Activated CD8-positive, alpha-beta memory T cell treated with anti-CD3 and anti-CD28 coated beads, Interleukin-2, amount 10 ng/mL, durations not matched to agents 7 days and 5 days (primary cell): ENCODE measurements at regions not wholly inside any gene's neighbourhood (a gene's known extent, or its start where the extent isn't known, plus 50 kb on each side); places are given as distances from the start of the nearest gene placed in this dataset.

Source experiments
- ATAC-seq: fragments of 150-1000 bp; cut with Tn5 transposase; one replicate; pipeline ENCODE4 v1.10.0; 2021; ENCODE audit warnings: moderate library complexity
- CTCF ChIA-PET: fragments of 350-600 bp; sonication (Branson Sonifier 250); formaldehyde crosslinking; loops from one replicate; lab custom pipeline; 2021; ENCODE audit warnings: antibody characterized with exemption; lab: Charles Lee
- DNase-seq: peaks from one replicate; pipeline ENCODE4 v3.0.0-alpha.2; 2020
- H3K27ac Mint-ChIP-seq: one replicate; pipeline ENCODE4 v1.8.0; 2021; ENCODE audit warnings: mild to moderate bottlenecking, mixed read lengths
- H3K27me3 Mint-ChIP-seq: one replicate; pipeline ENCODE4 v1.8.0; 2021; ENCODE audit warnings: mixed read lengths
- H3K36me3 Mint-ChIP-seq: one replicate; pipeline ENCODE4 v1.8.0; 2021; ENCODE audit warnings: mild to moderate bottlenecking, mixed read lengths
- H3K4me1 Mint-ChIP-seq: one replicate; pipeline ENCODE4 v1.8.0; 2021; ENCODE audit warnings: mixed read lengths
- H3K4me3 Mint-ChIP-seq: one replicate; pipeline ENCODE4 v1.8.0; 2021; ENCODE audit warnings: mild to moderate bottlenecking, moderate library complexity, mixed read lengths
- H3K9me3 Mint-ChIP-seq: one replicate; pipeline ENCODE4 v1.8.0; 2022; ENCODE audit warnings: low read depth, mixed read lengths

GRCh38 chr7:145082366-145083161 lies 246.7 kb upstream of the TPK1 start:
- no peak for ATAC-seq
- H3K27me3 Mint-ChIP-seq = peaks cover 2% of the 10 kb centered on the region
- no peak overlapping the region for H3K4me3 Mint-ChIP-seq
- no peaks in the 10 kb centered on the region for H3K36me3 Mint-ChIP-seq
- no peak overlapping the region for H3K27ac Mint-ChIP-seq
- H3K9me3 Mint-ChIP-seq = no peaks in the 10 kb centered on the region
- CTCF ChIA-PET = no interaction called here
- DNase-seq = no peak
- H3K4me1 Mint-ChIP-seq = no peaks in the 10 kb centered on the region

GRCh38 chr7:145065473-145065872 lies 229.6 kb upstream of the TPK1 start:
- no peaks in the 10 kb centered on the region for H3K27me3 Mint-ChIP-seq
- CTCF ChIA-PET = no interaction called here
- no peaks in the 10 kb centered on the region for H3K9me3 Mint-ChIP-seq

GRCh38 chr7:145064114-145064513 lies 228.3 kb upstream of the TPK1 start:
- CTCF ChIA-PET = no interaction called here
- Mint-ChIP-seq H3K27ac (no peak overlapping the region), H3K4me3 (no peak overlapping the region), H3K9me3 (no peaks in the 10 kb centered on the region), H3K4me1 (no peaks in the 10 kb centered on the region), H3K36me3 (no peaks in the 10 kb centered on the region), H3K27me3 (no peaks in the 10 kb centered on the region)
- DNase-seq (no peak), ATAC-seq (no peak)

More at GRCh38 chr7:145065473-145065872, 229.6 kb upstream of the TPK1 start:
- Mint-ChIP-seq H3K27ac (no peak overlapping the region), H3K36me3 (no peaks in the 10 kb centered on the region), H3K4me3 (no peak overlapping the region), H3K4me1 (no peaks in the 10 kb centered on the region)
- ATAC-seq (no peak), DNase-seq (no peak)

GRCh38 chr7:145053781-145054180 lies 217.9 kb upstream of the TPK1 start:
- CTCF ChIA-PET = no interaction called here
- H3K36me3 Mint-ChIP-seq = no peaks in the 10 kb centered on the region
- H3K27ac Mint-ChIP-seq = no peak overlapping the region
- no peak for DNase-seq
- ATAC-seq = no peak
- H3K27me3 Mint-ChIP-seq = no peaks in the 10 kb centered on the region
- no peaks in the 10 kb centered on the region for H3K9me3 Mint-ChIP-seq
- no peak overlapping the region for H3K4me3 Mint-ChIP-seq
- no peaks in the 10 kb centered on the region for H3K4me1 Mint-ChIP-seq

- Mint-ChIP-seq H3K36me3 (no peaks in the 10 kb centered on the region), H3K4me1 (no peaks in the 10 kb centered on the region), H3K27ac (no peak overlapping the region), H3K4me3 (no peak overlapping the region), H3K9me3 (no peaks in the 10 kb centered on the region), H3K27me3 (no peaks in the 10 kb centered on the region)
- CTCF ChIA-PET = no interaction called here
- DNase-seq = no peak
- ATAC-seq = no peak
Measured at GRCh38 chr7:145050415-145050814, 214.6 kb upstream of the TPK1 start.

GRCh38 chr7:145036604-145037405 lies 201.0 kb upstream of the TPK1 start:
- CTCF ChIA-PET = interaction anchor here (0.8 to 1.2 kb wide), 2 partner anchors 45 to 1053 kb away, joined by 3 read pairs; no protein-coding TSS in a partner anchor

GRCh38 chr7:145031162-145031561 lies 195.3 kb upstream of the TPK1 start:
- ATAC-seq (no peak), DNase-seq (no peak)
- Mint-ChIP-seq H3K9me3 (no peaks in the 10 kb centered on the region), H3K4me3 (no peak overlapping the region), H3K36me3 (no peaks in the 10 kb centered on the region), H3K4me1 (no peaks in the 10 kb centered on the region), H3K27me3 (no peaks in the 10 kb centered on the region), H3K27ac (no peak overlapping the region)
- CTCF ChIA-PET = no interaction called here

More at GRCh38 chr7:145036604-145037405, 201.0 kb upstream of the TPK1 start:
- no peaks in the 10 kb centered on the region for H3K4me1 Mint-ChIP-seq
- no peaks in the 10 kb centered on the region for H3K9me3 Mint-ChIP-seq
- H3K27ac Mint-ChIP-seq = no peak overlapping the region
- DNase-seq (no peak), ATAC-seq (no peak)
- no peak overlapping the region for H3K4me3 Mint-ChIP-seq
- no peaks in the 10 kb centered on the region for H3K36me3 Mint-ChIP-seq
- H3K27me3 Mint-ChIP-seq = no peaks in the 10 kb centered on the region

- CTCF ChIA-PET = no interaction called here
- H3K4me1 Mint-ChIP-seq = no peaks in the 10 kb centered on the region
- no peaks in the 10 kb centered on the region for H3K9me3 Mint-ChIP-seq
- no peak for ATAC-seq
- no peak overlapping the region for H3K27ac Mint-ChIP-seq
- no peak overlapping the region for H3K4me3 Mint-ChIP-seq
- no peak for DNase-seq
- no peaks in the 10 kb centered on the region for H3K36me3 Mint-ChIP-seq
- H3K27me3 Mint-ChIP-seq = no peaks in the 10 kb centered on the region
Measured at GRCh38 chr7:145030754-145031153, 194.9 kb upstream of the TPK1 start.

GRCh38 chr7:145020454-145020853 lies 184.6 kb upstream of the TPK1 start:
- H3K9me3 Mint-ChIP-seq = no peaks in the 10 kb centered on the region
- CTCF ChIA-PET = no interaction called here
- no peaks in the 10 kb centered on the region for H3K4me1 Mint-ChIP-seq
- no peaks in the 10 kb centered on the region for H3K36me3 Mint-ChIP-seq
- H3K27ac Mint-ChIP-seq = no peak overlapping the region
- H3K4me3 Mint-ChIP-seq = no peak overlapping the region
- DNase-seq (no peak), ATAC-seq (no peak)
- H3K27me3 Mint-ChIP-seq = no peaks in the 10 kb centered on the region

GRCh38 chr7:145016068-145016467 lies 180.2 kb upstream of the TPK1 start:
- Mint-ChIP-seq H3K36me3 (no peaks in the 10 kb centered on the region), H3K27me3 (no peaks in the 10 kb centered on the region), H3K27ac (no peak overlapping the region), H3K4me3 (no peak overlapping the region), H3K9me3 (no peaks in the 10 kb centered on the region), H3K4me1 (no peaks in the 10 kb centered on the region)
- ATAC-seq (no peak), DNase-seq (no peak)
- CTCF ChIA-PET = no interaction called here

- Mint-ChIP-seq H3K36me3 (no peaks in the 10 kb centered on the region), H3K9me3 (no peaks in the 10 kb centered on the region), H3K4me3 (no peak overlapping the region), H3K4me1 (no peaks in the 10 kb centered on the region), H3K27me3 (no peaks in the 10 kb centered on the region), H3K27ac (no peak overlapping the region)
- CTCF ChIA-PET = no interaction called here
- DNase-seq = no peak
- ATAC-seq = no peak
Measured at GRCh38 chr7:145009876-145010275, 174.0 kb upstream of the TPK1 start.

GRCh38 chr7:145005601-145006000 lies 169.7 kb upstream of the TPK1 start:
- H3K36me3 Mint-ChIP-seq = no peaks in the 10 kb centered on the region
- no peak for DNase-seq
- no peak overlapping the region for H3K4me3 Mint-ChIP-seq
- no peaks in the 10 kb centered on the region for H3K27me3 Mint-ChIP-seq
- no peak for ATAC-seq
- peaks cover 2% of the 10 kb centered on the region for H3K9me3 Mint-ChIP-seq
- no peak overlapping the region for H3K27ac Mint-ChIP-seq
- CTCF ChIA-PET = no interaction called here
- no peaks in the 10 kb centered on the region for H3K4me1 Mint-ChIP-seq

GRCh38 chr7:144997512-144997911 lies 161.7 kb upstream of the TPK1 start:
- Mint-ChIP-seq H3K27ac (no peak overlapping the region), H3K9me3 (peaks cover 13% of the 10 kb centered on the region), H3K4me1 (no peaks in the 10 kb centered on the region), H3K27me3 (no peaks in the 10 kb centered on the region), H3K36me3 (no peaks in the 10 kb centered on the region), H3K4me3 (no peak overlapping the region)
- ATAC-seq (no peak), DNase-seq (no peak)
- CTCF ChIA-PET = no interaction called here

- Mint-ChIP-seq H3K27ac (no peak overlapping the region), H3K27me3 (no peaks in the 10 kb centered on the region), H3K4me1 (no peaks in the 10 kb centered on the region), H3K9me3 (peaks cover 12% of the 10 kb centered on the region), H3K4me3 (no peak overlapping the region), H3K36me3 (no peaks in the 10 kb centered on the region)
- no peak for ATAC-seq
- no peak for DNase-seq
- CTCF ChIA-PET = no interaction called here
Measured at GRCh38 chr7:144995495-144995894, 159.6 kb upstream of the TPK1 start.
